Fibroblast of lung (primary cell): ENCODE measurements at regions not wholly inside any gene's neighbourhood (a gene's known extent, or its start where the extent isn't known, plus 50 kb on each side); places are given as distances from the start of the nearest gene placed in this dataset.

Source experiments
- DNase-seq, 2 donors: peaks; one replicate each; pipeline versions ENCODE4 v3.0.0 to v3.0.0-alpha.2; 2010; ENCODE audit warnings: low read depth in 2 of 2
- H2AFZ ChIP-seq: 2 replicates; pipeline ENCODE4 v1.5.1; 2012; ENCODE audit warnings: low read length, control low read depth, inconsistent platforms
- H3K27ac ChIP-seq: 2 replicates; pipeline ENCODE4 v1.5.1; 2011; ENCODE audit warnings: low read length, control low read depth; ENCODE audit not compliant: insufficient read depth
- H3K27me3 ChIP-seq: 2 replicates; pipeline ENCODE4 v1.5.1; 2011; ENCODE audit warnings: mild to moderate bottlenecking, low read length; ENCODE audit not compliant: control insufficient read depth, insufficient read depth
- H3K36me3 ChIP-seq: 2 replicates; pipeline ENCODE4 v1.5.1; 2011; ENCODE audit warnings: low read length; ENCODE audit not compliant: control insufficient read depth, insufficient read depth
- H3K4me1 ChIP-seq: 2 replicates; pipeline ENCODE4 v1.5.1; 2011; ENCODE audit warnings: low read length; ENCODE audit not compliant: control insufficient read depth, insufficient read depth; ENCODE audit errors: extremely low read depth
- H3K4me2 ChIP-seq: 2 replicates; pipeline ENCODE4 v1.5.1; 2011; ENCODE audit warnings: low read length, control low read depth; ENCODE audit not compliant: insufficient read depth; ENCODE audit errors: extremely low read depth
- H3K4me3 ChIP-seq, 4 experiments: fragments of 200-600 bp in 1 of 4; sonication (generic) in 1 of 4; replicated peaks in 1 of 4; 2 replicates each; pipeline ENCODE4 v1.5.1; 2011 to 2016; ENCODE audit warnings: low read length in 4 of 4, low read depth in 3 of 4, mild to moderate bottlenecking in 3 of 4, control low read depth in 2 of 4, inconsistent platforms in 1 of 4, mixed read lengths in 1 of 4; ENCODE audit not compliant: insufficient read depth in 1 of 4; ENCODE audit errors: control extremely low read depth in 1 of 4
- H3K79me2 ChIP-seq: 2 replicates; pipeline ENCODE4 v1.5.1; 2012; ENCODE audit warnings: mild to moderate bottlenecking, low read length, inconsistent platforms; ENCODE audit not compliant: control insufficient read depth, insufficient read depth
- H3K9ac ChIP-seq: 2 replicates; pipeline ENCODE4 v1.5.1; 2011; ENCODE audit warnings: mild to moderate bottlenecking, low read length, control low read depth; ENCODE audit not compliant: insufficient read depth
- H3K9me3 ChIP-seq: 2 replicates; pipeline ENCODE4 v1.5.1; 2012; ENCODE audit warnings: low read depth, low read length; ENCODE audit not compliant: control insufficient read depth, insufficient read depth
- H4K20me1 ChIP-seq: 2 replicates; pipeline ENCODE4 v1.5.1; 2011; ENCODE audit warnings: low read length; ENCODE audit not compliant: control insufficient read depth, insufficient read depth; ENCODE audit errors: extremely low read depth
- EZH2 ChIP-seq: IDR thresholded peaks from 2 replicates; pipeline ENCODE4 v1.5.1; 2012; ENCODE audit warnings: low read length, control low read depth, mild to moderate bottlenecking; ENCODE audit errors: missing control alignments
- TF ChIP-seq, protein P1 (sequence below), 2 donors: IDR thresholded peaks in 1 of 2; conservative IDR thresholded peaks in 1 of 2; 1 replicate in 1 of 2; 2 replicates in 1 of 2; pipeline ENCODE4 v1.5.1; 2011 to 2012; ENCODE audit warnings: low read length in 2 of 2, control low read depth in 1 of 2, inconsistent platforms in 1 of 2, low read depth in 1 of 2, mild to moderate bottlenecking in 1 of 2

DNA sequence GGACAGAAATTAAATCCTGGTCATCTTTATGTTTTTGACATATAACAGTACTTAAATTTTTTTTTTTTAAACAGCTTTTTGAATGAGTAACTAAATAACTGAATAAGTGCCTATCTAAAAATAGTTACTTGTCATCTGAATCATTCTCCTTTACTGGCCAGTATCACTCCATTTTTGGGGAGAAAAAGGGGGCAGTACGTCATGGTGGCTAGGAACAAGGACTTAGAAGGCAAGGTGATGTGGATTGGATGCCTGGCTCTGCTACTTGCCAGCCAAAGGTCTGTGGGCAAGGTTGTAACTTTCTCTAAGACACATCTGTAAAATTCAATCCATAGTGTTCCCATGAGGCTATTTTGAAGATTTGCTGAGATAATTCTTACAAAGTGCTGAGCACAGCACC is 220.4 kb upstream of the DEPDC1 start:
- H3K36me3 ChIP-seq, result no peaks in the 10 kb centered on the region
- DNase-seq, result no peak
- TF ChIP-seq, protein P1, sequence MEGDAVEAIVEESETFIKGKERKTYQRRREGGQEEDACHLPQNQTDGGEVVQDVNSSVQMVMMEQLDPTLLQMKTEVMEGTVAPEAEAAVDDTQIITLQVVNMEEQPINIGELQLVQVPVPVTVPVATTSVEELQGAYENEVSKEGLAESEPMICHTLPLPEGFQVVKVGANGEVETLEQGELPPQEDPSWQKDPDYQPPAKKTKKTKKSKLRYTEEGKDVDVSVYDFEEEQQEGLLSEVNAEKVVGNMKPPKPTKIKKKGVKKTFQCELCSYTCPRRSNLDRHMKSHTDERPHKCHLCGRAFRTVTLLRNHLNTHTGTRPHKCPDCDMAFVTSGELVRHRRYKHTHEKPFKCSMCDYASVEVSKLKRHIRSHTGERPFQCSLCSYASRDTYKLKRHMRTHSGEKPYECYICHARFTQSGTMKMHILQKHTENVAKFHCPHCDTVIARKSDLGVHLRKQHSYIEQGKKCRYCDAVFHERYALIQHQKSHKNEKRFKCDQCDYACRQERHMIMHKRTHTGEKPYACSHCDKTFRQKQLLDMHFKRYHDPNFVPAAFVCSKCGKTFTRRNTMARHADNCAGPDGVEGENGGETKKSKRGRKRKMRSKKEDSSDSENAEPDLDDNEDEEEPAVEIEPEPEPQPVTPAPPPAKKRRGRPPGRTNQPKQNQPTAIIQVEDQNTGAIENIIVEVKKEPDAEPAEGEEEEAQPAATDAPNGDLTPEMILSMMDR (conservative IDR thresholded peaks at IDR 0.05 in 1 of 2, IDR thresholded peaks at IDR 0.05 in 1 of 2; ENCODE audit: low read depth in 1 of 2, low read length in 2 of 2), result no peak
- no peak for TF ChIP-seq EZH2
- H3K4me2 ChIP-seq, result no peak overlapping the region
- H2AFZ ChIP-seq, result no peak overlapping the region
- H3K79me2 ChIP-seq, result no peaks in the 10 kb centered on the region
- H3K4me1 ChIP-seq, result no peaks in the 10 kb centered on the region
- H4K20me1 ChIP-seq, result no peaks in the 10 kb centered on the region
- H3K27me3 ChIP-seq, result no peaks in the 10 kb centered on the region
- H3K4me3 ChIP-seq, result no peak overlapping the region
- no peak overlapping the region for H3K27ac ChIP-seq
- H3K9me3 ChIP-seq, result no peaks in the 10 kb centered on the region
- H3K9ac ChIP-seq, result no peak overlapping the region

- Histone ChIP-seq H2AFZ (no peak overlapping the region), H3K27ac (no peak overlapping the region), H3K79me2 (no peaks in the 10 kb centered on the region), H3K9me3 (no peaks in the 10 kb centered on the region), H3K9ac (no peak overlapping the region), H3K36me3 (no peaks in the 10 kb centered on the region), H3K4me2 (no peak overlapping the region), H3K4me1 (no peaks in the 10 kb centered on the region), H4K20me1 (no peaks in the 10 kb centered on the region), H3K4me3 (no peak overlapping the region), H3K27me3 (no peaks in the 10 kb centered on the region)
- TF ChIP-seq EZH2, result no peak
- TF ChIP-seq, protein P1 (conservative IDR thresholded peaks at IDR 0.05 in 1 of 2, IDR thresholded peaks at IDR 0.05 in 1 of 2; ENCODE audit: low read depth in 1 of 2, low read length in 2 of 2), result no peak
- no peak for DNase-seq
Observed at GRCh38 chr1:68720476-68720875, 223.6 kb upstream of the DEPDC1 start.

DNA sequence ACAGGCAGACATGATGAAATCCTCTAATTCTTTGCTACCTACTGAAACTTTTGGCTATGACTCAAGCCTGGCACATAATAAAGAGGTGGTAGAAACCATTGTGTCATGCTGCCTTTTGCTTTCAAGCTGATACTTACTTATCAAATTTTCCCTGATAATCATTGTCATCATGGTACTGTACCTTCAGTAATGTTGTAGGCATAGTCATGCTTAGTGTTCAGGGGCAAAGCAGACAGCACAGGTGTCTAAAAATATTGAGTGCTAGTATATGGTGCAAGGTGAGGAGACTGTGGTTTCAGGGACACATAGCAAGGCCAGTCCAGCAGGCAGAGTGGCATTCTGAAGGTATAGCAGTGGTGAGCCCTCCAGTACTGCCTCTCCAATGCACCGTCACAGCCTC is 226.9 kb upstream of the DEPDC1 start:
- Histone ChIP-seq H3K9ac (no peak overlapping the region), H2AFZ (no peak overlapping the region), H3K4me3 (no peak overlapping the region), H3K27me3 (no peaks in the 10 kb centered on the region), H4K20me1 (no peaks in the 10 kb centered on the region), H3K4me2 (no peak overlapping the region), H3K36me3 (no peaks in the 10 kb centered on the region), H3K27ac (no peak overlapping the region), H3K4me1 (no peaks in the 10 kb centered on the region), H3K9me3 (no peaks in the 10 kb centered on the region), H3K79me2 (no peaks in the 10 kb centered on the region)
- TF ChIP-seq EZH2, result no peak
- TF ChIP-seq, protein P1 (conservative IDR thresholded peaks at IDR 0.05 in 1 of 2, IDR thresholded peaks at IDR 0.05 in 1 of 2; ENCODE audit: low read depth in 1 of 2, low read length in 2 of 2), result no peak
- no peak for DNase-seq
